Activated CD4-positive, alpha-beta memory T cell treated with anti-CD3 and anti-CD28 coated beads for 36 hours (primary cell): ENCODE measurements at regions not wholly inside any gene's neighbourhood (a gene's known extent, or its start where the extent isn't known, plus 50 kb on each side); places are given as distances from the start of the nearest gene placed in this dataset.

Experiments used
- CTCF ChIA-PET: fragments of 350-600 bp; sonication (Branson Sonifier 250); formaldehyde crosslinking; loops from one replicate; lab custom pipeline; 2021; ENCODE audit warnings: antibody characterized with exemption, inconsistent platforms; lab: Charles Lee
- POLR2A ChIA-PET: fragments of 350-600 bp; sonication (Branson Sonifier 250); formaldehyde crosslinking; loops from one replicate; lab custom pipeline; 2021; ENCODE audit warnings: antibody characterized with exemption; lab: Charles Lee
- DNase-seq: peaks from one replicate; pipeline ENCODE4 v3.0.0-alpha.2; 2020
- H3K27ac Mint-ChIP-seq: one replicate; pipeline ENCODE4 v1.8.0; 2021; ENCODE audit warnings: mixed read lengths
- H3K27me3 Mint-ChIP-seq: one replicate; pipeline ENCODE4 v1.8.0; 2021; ENCODE audit warnings: mixed read lengths
- H3K36me3 Mint-ChIP-seq: one replicate; pipeline ENCODE4 v1.8.0; 2021; ENCODE audit warnings: mixed read lengths
- H3K4me1 Mint-ChIP-seq: one replicate; pipeline ENCODE4 v1.8.0; 2021; ENCODE audit warnings: low read depth, mixed read lengths
- H3K4me3 Mint-ChIP-seq: one replicate; pipeline ENCODE4 v1.8.0; 2021; ENCODE audit warnings: mild to moderate bottlenecking, mixed read lengths
- H3K9me3 Mint-ChIP-seq: one replicate; pipeline ENCODE4 v1.8.0; 2021; ENCODE audit warnings: mixed read lengths
- intact Hi-C: fragments of 100-400 bp; cut with micrococcal nuclease; formaldehyde crosslinking; loops from one replicate; pipeline ENCODE4 v1.15.1; 2023

GRCh38 chr1:187338762-187339412 is 510.1 kb downstream of the PLA2G4A start:
- no peak for DNase-seq
- no peaks in the 10 kb centered on the region for H3K36me3 Mint-ChIP-seq
- CTCF ChIA-PET = interaction anchor here (0.5 kb wide), 1 partner anchor 295 kb away, joined by 3 read pairs; no protein-coding TSS in a partner anchor
- no peaks in the 10 kb centered on the region for H3K9me3 Mint-ChIP-seq
- H3K27ac Mint-ChIP-seq = no peak overlapping the region
- no peaks in the 10 kb centered on the region for H3K27me3 Mint-ChIP-seq
- H3K4me1 Mint-ChIP-seq = no peaks in the 10 kb centered on the region
- intact Hi-C loops = no loop called here
- H3K4me3 Mint-ChIP-seq = no peak overlapping the region
- POLR2A ChIA-PET = no interaction called here

- Mint-ChIP-seq H3K4me3 (no peak overlapping the region), H3K27ac (no peak overlapping the region), H3K36me3 (no peaks in the 10 kb centered on the region), H3K27me3 (no peaks in the 10 kb centered on the region), H3K4me1 (no peaks in the 10 kb centered on the region), H3K9me3 (no peaks in the 10 kb centered on the region)
- CTCF ChIA-PET = no interaction called here
- DNase-seq = no peak
- intact Hi-C loops = no loop called here
- POLR2A ChIA-PET = no interaction called here
Measured at GRCh38 chr1:187342495-187342894, 513.7 kb downstream of the PLA2G4A start.

DNA sequence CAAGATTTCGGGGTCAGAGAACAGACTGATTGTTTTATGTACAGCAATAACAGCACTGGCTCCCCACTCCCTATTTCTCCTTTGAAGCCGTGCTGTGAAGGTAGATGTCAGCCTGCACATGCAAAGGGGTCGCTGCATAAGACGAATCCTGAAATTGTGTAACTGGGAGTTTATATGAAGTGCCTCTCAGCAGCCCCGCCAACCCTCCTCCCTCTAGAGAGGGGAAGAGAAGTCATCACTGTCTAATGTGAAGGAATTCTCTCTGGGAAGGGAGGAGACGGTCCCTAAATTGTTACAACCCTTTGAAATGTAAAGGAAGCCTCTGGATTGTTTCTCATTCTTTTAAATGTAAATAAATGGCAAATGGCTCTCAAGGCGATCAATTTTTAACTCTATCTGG is 545.3 kb downstream of the PLA2G4A start:
- H3K4me1 Mint-ChIP-seq = no peaks in the 10 kb centered on the region

DNA sequence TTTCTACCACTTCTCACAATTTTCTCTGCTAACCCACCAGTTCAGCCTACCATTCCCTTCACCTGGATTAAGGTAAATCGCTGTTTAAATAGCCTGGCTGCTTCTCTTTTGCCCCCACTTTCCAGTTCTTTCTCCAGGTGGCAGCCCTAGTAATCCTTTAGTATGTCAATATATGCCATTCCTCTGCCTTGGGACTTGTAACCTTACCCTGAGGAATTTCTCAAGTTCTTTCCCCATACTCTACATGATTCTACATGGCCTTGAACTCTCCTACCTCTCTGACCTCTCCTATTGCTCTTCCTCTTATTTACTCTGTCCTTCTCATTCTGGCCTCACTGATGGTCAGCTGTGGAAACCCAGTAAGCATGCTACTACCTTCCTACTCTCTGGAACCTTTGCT is 546.0 kb downstream of the PLA2G4A start:
- H3K27ac Mint-ChIP-seq = no peak overlapping the region
- ChIA-PET POLR2A (no interaction called here), CTCF (no interaction called here)
- no peak overlapping the region for H3K4me3 Mint-ChIP-seq
- no peak for DNase-seq
- H3K36me3 Mint-ChIP-seq = no peaks in the 10 kb centered on the region
- H3K9me3 Mint-ChIP-seq = peaks cover 5% of the 10 kb centered on the region
- H3K27me3 Mint-ChIP-seq = no peaks in the 10 kb centered on the region
- no peaks in the 10 kb centered on the region for H3K4me1 Mint-ChIP-seq
- intact Hi-C loops = no loop called here

More for the DNA sequence above, 545.3 kb downstream of the PLA2G4A start:
- POLR2A ChIA-PET = no interaction called here
- H3K27me3 Mint-ChIP-seq = no peaks in the 10 kb centered on the region
- H3K27ac Mint-ChIP-seq = no peak overlapping the region
- intact Hi-C loops = no loop called here
- H3K9me3 Mint-ChIP-seq = peaks cover 5% of the 10 kb centered on the region
- no peak for DNase-seq
- CTCF ChIA-PET = no interaction called here
- H3K36me3 Mint-ChIP-seq = no peaks in the 10 kb centered on the region
- H3K4me3 Mint-ChIP-seq = no peak overlapping the region

DNA sequence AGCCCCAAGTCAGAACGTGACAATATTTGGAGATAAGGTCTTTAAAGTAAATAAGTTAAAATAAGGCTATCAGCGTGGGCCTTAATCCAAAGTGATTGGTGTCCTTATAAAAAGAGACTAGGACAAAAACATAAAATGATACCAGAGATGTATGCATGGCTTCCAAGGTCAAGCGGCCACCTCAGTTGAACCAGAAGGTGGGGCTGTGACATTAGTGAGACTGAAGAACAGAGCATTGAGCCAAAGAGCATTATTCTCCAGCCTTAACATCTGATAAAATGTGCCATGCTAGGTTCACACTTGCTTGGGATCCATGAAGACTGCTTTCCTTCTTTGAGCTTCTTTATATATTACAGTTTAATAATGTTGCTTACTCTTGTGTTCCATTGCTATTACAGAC is 554.6 kb downstream of the PLA2G4A start:
- Mint-ChIP-seq H3K27ac (no peak overlapping the region), H3K36me3 (no peaks in the 10 kb centered on the region), H3K9me3 (peaks cover 2% of the 10 kb centered on the region), H3K27me3 (no peaks in the 10 kb centered on the region), H3K4me1 (no peaks in the 10 kb centered on the region), H3K4me3 (no peak overlapping the region)
- CTCF ChIA-PET = no interaction called here
- intact Hi-C loops = no loop called here
- POLR2A ChIA-PET = no interaction called here
- no peak for DNase-seq

DNA sequence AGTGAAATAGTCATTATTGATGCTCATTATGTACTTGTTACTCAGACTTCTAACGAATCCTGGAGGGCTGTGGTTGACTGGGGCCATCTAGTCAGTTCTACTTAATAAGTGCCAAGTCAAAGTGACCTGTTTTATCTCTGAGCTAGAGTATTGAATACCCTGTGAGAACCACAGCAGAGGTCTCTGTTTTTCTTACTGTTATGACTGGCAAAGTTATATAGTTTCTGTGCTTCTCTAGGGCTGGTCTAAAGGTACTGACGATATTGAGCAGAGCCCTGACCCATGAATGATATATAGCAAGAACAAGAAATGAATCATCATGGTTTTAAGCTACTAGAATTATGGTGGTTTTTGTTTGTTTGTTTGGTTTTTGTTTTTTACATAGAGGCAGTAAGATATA is 555.8 kb downstream of the PLA2G4A start:
- DNase-seq = no peak
- ChIA-PET CTCF (no interaction called here), POLR2A (no interaction called here)
- Mint-ChIP-seq H3K27ac (no peak overlapping the region), H3K4me3 (no peak overlapping the region), H3K9me3 (no peaks in the 10 kb centered on the region), H3K36me3 (no peaks in the 10 kb centered on the region), H3K27me3 (no peaks in the 10 kb centered on the region), H3K4me1 (no peaks in the 10 kb centered on the region)
- intact Hi-C loops = no loop called here

DNA sequence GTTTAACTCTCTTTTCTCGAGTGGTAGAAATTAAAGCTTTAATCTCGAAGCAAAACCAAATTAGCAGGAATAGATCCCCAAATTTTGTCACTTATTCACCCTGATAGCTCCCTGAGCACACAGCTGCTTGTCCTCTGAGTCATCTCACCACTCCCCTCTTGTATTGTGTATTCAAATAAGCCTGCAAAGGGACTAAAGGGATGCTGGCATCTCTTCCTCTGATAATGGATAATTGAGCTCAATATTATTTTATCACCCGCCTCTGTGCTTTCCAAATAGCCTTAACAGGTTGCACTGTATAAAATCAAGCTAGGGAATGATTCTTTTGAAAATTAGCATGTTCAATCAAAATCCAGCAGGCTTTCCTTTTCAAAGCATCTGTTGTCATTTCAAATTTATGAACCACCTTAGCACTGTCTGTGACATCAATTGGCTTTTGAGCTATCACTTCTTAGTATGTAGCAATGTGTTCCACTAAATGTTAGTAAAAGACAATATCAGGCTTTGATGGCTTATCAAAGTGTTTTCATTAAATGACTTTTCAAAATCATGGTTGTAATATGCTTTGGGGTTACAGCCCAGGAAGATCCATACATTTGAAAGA is 561.6 kb downstream of the PLA2G4A start:
- no peaks in the 10 kb centered on the region for H3K36me3 Mint-ChIP-seq
- H3K27ac Mint-ChIP-seq = no peak overlapping the region
- no peaks in the 10 kb centered on the region for H3K4me1 Mint-ChIP-seq
- ChIA-PET CTCF (no interaction called here), POLR2A (no interaction called here)
- peaks cover under 1% of the 10 kb centered on the region for H3K9me3 Mint-ChIP-seq
- intact Hi-C loops = no loop called here
- H3K4me3 Mint-ChIP-seq = no peak overlapping the region
- no peak for DNase-seq
- no peaks in the 10 kb centered on the region for H3K27me3 Mint-ChIP-seq

DNA sequence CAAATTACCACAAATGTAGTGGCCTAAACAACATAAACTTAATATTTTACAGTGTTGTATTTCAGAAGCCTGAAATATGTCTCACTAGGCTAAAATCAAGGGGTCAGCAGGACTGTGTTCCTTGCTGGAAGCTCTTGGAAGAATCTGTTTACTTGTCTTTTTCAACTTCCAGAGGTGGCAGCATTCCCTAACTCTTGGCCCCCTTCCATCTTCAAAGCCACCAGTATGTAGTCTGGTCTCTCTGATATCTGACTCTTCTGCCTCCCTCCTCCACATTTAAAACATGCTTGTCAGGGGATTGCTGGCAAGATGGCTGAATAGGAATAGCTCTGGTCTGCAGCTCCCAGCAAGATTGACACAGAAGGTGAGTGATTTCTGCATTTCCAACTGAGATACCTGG is 567.5 kb downstream of the PLA2G4A start:
- Mint-ChIP-seq H3K9me3 (peaks cover 13% of the 10 kb centered on the region), H3K4me1 (no peaks in the 10 kb centered on the region), H3K4me3 (no peak overlapping the region), H3K36me3 (no peaks in the 10 kb centered on the region), H3K27me3 (no peaks in the 10 kb centered on the region), H3K27ac (no peak overlapping the region)
- ChIA-PET CTCF (no interaction called here), POLR2A (no interaction called here)
- intact Hi-C loops = no loop called here
- no peak for DNase-seq

DNA sequence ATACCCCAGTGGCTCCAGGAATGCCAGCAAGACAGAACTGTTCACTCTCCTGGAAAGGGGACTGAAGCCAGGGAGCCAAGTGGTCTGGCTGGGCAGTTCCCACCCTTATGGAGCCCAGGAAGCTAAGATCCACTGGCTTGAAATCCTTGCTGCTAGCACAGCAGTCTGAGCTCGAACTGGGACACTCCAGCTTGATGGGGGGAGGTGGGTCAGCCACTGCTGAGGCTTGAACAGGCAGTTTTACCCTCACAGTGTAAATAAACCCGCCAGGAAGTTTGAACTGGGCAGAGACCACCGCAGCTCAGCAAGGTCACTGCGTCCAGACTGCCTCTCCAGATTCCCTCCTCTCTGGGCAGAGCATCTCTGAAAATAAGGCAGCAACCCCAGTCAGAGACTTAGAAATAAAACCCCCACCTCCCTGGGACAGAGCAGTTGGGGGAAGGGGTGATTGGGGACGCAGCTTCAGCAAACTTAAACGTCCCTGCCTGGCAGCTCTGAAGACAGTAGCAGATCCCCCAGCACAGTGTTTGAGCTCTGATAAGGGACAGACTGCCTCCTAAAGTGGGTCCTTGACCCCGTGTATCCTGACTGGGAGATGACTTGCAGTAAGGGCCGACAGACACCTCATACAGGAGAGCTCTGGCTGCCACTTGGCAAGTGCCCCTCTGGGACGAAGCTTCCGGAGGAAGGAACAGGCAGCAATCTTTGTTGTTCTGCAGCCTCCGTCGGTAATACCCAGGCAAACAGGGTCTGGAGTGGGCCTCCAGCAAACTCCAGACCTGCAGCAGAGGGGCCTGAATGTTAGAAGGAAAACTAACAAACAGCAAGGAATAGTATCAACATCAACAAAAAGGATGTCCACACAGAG is 568.4 kb downstream of the PLA2G4A start:
- H3K27me3 Mint-ChIP-seq = no peaks in the 10 kb centered on the region
- peaks cover 13% of the 10 kb centered on the region for H3K9me3 Mint-ChIP-seq
- intact Hi-C loops = no loop called here
- no peaks in the 10 kb centered on the region for H3K4me1 Mint-ChIP-seq
- no peak overlapping the region for H3K4me3 Mint-ChIP-seq
- no peaks in the 10 kb centered on the region for H3K36me3 Mint-ChIP-seq
- CTCF ChIA-PET = no interaction called here
- POLR2A ChIA-PET = no interaction called here
- no peak for DNase-seq
- H3K27ac Mint-ChIP-seq = no peak overlapping the region

- Mint-ChIP-seq H3K4me1 (no peaks in the 10 kb centered on the region), H3K4me3 (no peak overlapping the region), H3K27me3 (no peaks in the 10 kb centered on the region), H3K36me3 (no peaks in the 10 kb centered on the region), H3K27ac (no peak overlapping the region), H3K9me3 (no peaks in the 10 kb centered on the region)
- intact Hi-C loops = no loop called here
- CTCF ChIA-PET = no interaction called here
- POLR2A ChIA-PET = no interaction called here
- no peak for DNase-seq
Measured at GRCh38 chr1:187408212-187409004, 579.7 kb downstream of the PLA2G4A start.

DNA sequence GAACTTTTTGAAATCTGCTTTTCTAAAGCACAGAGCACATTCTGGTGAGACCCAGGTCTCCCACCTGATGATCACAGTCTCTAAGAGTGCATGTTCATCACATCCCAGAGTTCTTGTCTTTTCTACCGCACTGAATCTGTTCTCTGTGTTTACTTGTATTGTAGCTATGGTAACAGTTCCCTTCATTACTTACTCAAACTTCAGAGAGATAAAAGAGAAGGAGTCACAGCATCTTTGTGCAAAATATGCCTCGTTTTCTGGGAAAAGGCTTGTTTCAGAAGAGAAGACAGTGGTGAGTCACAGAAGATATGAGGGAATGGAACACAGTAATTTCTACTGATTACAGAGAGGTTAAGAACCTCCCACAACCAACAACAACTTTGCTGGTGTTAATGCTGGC is 580.6 kb downstream of the PLA2G4A start:
- H3K27ac Mint-ChIP-seq = no peak overlapping the region

DNA sequence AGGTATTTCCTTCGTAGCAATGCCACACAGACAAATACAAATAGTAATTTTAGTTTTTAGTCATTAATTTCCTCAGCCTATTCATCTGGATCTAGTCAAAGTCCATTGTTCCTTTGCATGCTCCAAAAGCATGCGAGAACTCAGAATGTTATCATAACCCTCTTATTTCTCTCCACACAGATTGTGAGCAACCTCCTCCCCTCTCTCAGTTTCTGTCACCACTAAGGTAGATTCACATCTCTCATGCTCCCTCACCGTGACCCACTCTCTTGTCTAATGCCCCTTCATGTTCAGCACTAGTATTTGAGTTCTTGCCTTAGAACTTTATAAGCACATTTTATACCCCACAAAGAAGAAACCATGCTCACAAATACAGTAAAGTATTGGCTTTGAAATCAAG is 582.4 kb downstream of the PLA2G4A start:
- H3K36me3 Mint-ChIP-seq = no peaks in the 10 kb centered on the region
- H3K27me3 Mint-ChIP-seq = no peaks in the 10 kb centered on the region
- no peak overlapping the region for H3K4me3 Mint-ChIP-seq
- H3K27ac Mint-ChIP-seq = no peak overlapping the region
- no peaks in the 10 kb centered on the region for H3K4me1 Mint-ChIP-seq
- CTCF ChIA-PET = no interaction called here
- H3K9me3 Mint-ChIP-seq = no peaks in the 10 kb centered on the region
- POLR2A ChIA-PET = no interaction called here
- no peak for DNase-seq
- intact Hi-C loops = no loop called here

More for the DNA sequence above, 580.6 kb downstream of the PLA2G4A start:
- no peaks in the 10 kb centered on the region for H3K36me3 Mint-ChIP-seq
- H3K4me1 Mint-ChIP-seq = no peaks in the 10 kb centered on the region
- DNase-seq = no peak
- CTCF ChIA-PET = no interaction called here
- intact Hi-C loops = no loop called here
- no peaks in the 10 kb centered on the region for H3K9me3 Mint-ChIP-seq
- POLR2A ChIA-PET = no interaction called here
- H3K27me3 Mint-ChIP-seq = no peaks in the 10 kb centered on the region
- H3K4me3 Mint-ChIP-seq = no peak overlapping the region
